Mesodermal cell (in vitro differentiated cells): ENCODE measurements at regions not wholly inside any gene's neighbourhood (a gene's known extent, or its start where the extent isn't known, plus 50 kb on each side); places are given as distances from the start of the nearest gene placed in this dataset.
"Not testable (repeated sequence)": the region's sequence is repeated elsewhere in the genome, so short reads cannot be mapped to it uniquely, and the experiment has no call there.

ENCODE experiments used
- H3K27ac ChIP-seq: 2 replicates; pipeline ENCODE4 v1.7.0; 2013; ENCODE audit warnings: mild to moderate bottlenecking, low read depth, low read length, moderate library complexity; ENCODE audit not compliant: severe bottlenecking
- H3K36me3 ChIP-seq: 2 replicates; pipeline ENCODE4 v1.7.1; 2013; ENCODE audit warnings: mild to moderate bottlenecking, low read length, moderate library complexity; ENCODE audit not compliant: control insufficient read depth, insufficient read depth
- H3K4me1 ChIP-seq: one replicate; pipeline ENCODE4 v1.7.1; 2013; ENCODE audit warnings: mild to moderate bottlenecking, low read length; ENCODE audit not compliant: insufficient read depth, control insufficient read depth, poor library complexity, severe bottlenecking
- H3K4me3 ChIP-seq: 2 replicates; pipeline ENCODE4 v1.7.0; 2013; ENCODE audit warnings: low read length, control low read depth, mild to moderate bottlenecking; ENCODE audit not compliant: insufficient read depth, poor library complexity, severe bottlenecking; ENCODE audit errors: extremely low read depth
- H3K9me3 ChIP-seq: 2 replicates; pipeline ENCODE4 v1.7.1; 2013; ENCODE audit warnings: mild to moderate bottlenecking, low read length, moderate library complexity; ENCODE audit not compliant: control insufficient read depth
- WGBS, 2 experiments: methylation state at CpG; one replicate each; pipeline ENCODE4 v1.1.5; 2013; ENCODE audit warnings: missing lambda C conversion rate in 2 of 2; ENCODE audit not compliant: insufficient coverage in 2 of 2; 5-methylcytosine and 5-hydroxymethylcytosine counted together

DNA sequence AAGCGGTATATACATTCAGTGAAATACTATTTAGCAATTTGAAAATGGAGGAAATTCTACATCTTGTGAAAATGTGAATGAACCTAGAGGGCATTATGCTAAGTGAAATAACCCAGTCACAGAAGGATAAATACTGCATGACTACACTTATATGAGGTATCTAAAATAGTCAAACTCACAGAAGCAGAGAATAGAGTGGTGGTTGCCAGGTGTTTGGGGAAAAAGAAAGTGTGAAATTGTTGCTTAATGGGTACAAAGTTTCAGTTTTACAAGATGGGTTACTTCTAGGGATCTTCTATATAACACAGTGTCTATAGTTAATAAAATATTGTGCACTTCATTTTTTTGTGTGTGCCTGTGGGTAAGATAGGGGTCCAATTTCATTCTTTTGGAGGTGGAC is 1152.0 kb downstream of the EPHA7 start:
- Histone ChIP-seq H3K27ac (no peak overlapping the region), H3K9me3 (no peaks in the 10 kb centered on the region), H3K4me3 (no peak overlapping the region), H3K4me1 (no peaks in the 10 kb centered on the region), H3K36me3 (no peaks in the 10 kb centered on the region)
- no CpG with 5 or more reads among the region's 1 CpG for WGBS, 2 experiments

DNA sequence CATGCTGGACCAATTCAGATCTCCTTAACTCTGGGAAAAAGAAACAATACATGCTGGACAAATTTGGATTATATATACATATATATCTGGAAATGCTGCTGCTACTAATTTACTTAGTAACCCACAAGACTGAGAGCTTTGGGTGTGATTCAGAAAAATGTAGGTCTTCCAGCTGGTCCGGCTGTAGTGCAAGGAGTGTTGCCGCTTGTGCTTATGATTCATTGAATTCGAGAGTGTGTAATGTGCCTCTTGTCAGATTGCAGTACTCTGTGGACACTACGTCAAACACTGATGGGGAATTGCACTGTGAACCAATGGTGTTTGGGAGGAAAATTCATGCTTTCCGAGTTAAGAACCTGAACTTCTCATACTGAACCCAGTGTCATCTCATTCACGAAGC is 1155.5 kb downstream of the EPHA7 start:
- H3K4me1 ChIP-seq: no peaks in the 10 kb centered on the region

GRCh38 chr6:92259171-92259570 is 1160.2 kb downstream of the EPHA7 start:
- no peak overlapping the region for H3K4me3 ChIP-seq
- no peak overlapping the region for H3K27ac ChIP-seq
- no peaks in the 10 kb centered on the region for H3K4me1 ChIP-seq
- H3K36me3 ChIP-seq: no peaks in the 10 kb centered on the region
- no peaks in the 10 kb centered on the region for H3K9me3 ChIP-seq
- no CpG with 5 or more reads among the region's 2 CpGs for WGBS, 2 experiments

More for the DNA sequence above, 1155.5 kb downstream of the EPHA7 start:
- Histone ChIP-seq H3K9me3 (no peaks in the 10 kb centered on the region), H3K27ac (no peak overlapping the region), H3K4me3 (no peak overlapping the region), H3K36me3 (no peaks in the 10 kb centered on the region)
- WGBS, 2 experiments: 60 to 85% methylated on average over 3 of the region's 6 CpGs

- WGBS, 2 experiments: no CpG with 5 or more reads among the region's 3 CpGs
Measured at GRCh38 chr6:92243315-92243714, 1176.0 kb downstream of the EPHA7 start.

GRCh38 chr6:92231171-92231701 is 1188.1 kb downstream of the EPHA7 start:
- WGBS, 2 experiments: no CpG with 5 or more reads among the region's 1 CpG
- Histone ChIP-seq H3K36me3 (no peaks in the 10 kb centered on the region), H3K4me3 (no peak overlapping the region), H3K27ac (no peak overlapping the region), H3K4me1 (no peaks in the 10 kb centered on the region), H3K9me3 (no peaks in the 10 kb centered on the region)

More at GRCh38 chr6:92243315-92243714, 1176.0 kb downstream of the EPHA7 start:
- no peaks in the 10 kb centered on the region for H3K4me1 ChIP-seq
- H3K9me3 ChIP-seq: no peaks in the 10 kb centered on the region
- H3K27ac ChIP-seq: no peak overlapping the region
- H3K36me3 ChIP-seq: no peaks in the 10 kb centered on the region
- H3K4me3 ChIP-seq: no peak overlapping the region

DNA sequence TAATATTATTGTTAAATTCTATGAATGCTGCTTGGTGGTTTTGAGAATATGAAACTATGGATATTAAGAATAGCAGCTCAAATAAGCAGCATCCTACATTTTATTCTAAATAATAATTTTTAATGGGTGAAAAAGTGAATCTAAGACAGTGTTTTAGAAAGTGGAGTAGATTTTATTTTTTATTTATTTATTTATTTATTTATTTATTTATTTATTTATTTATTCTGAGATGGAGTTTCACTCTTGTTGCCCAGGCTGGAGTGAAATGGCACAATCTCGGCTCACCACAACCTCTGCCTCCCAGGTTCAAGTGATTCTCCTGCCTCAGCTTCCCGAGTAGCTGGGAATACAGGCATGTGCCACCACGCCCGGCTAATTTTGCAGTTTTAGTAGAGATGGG is 1199.4 kb downstream of the EPHA7 start:
- H3K9me3 ChIP-seq: peaks cover 11% of the 10 kb centered on the region
- H3K4me3 ChIP-seq, H3K4me1 ChIP-seq, H3K36me3 ChIP-seq, H3K27ac ChIP-seq: not testable (repeated sequence)
- 100% methylated on average over 1 to 2 of the region's 4 CpGs for WGBS, 2 experiments

DNA sequence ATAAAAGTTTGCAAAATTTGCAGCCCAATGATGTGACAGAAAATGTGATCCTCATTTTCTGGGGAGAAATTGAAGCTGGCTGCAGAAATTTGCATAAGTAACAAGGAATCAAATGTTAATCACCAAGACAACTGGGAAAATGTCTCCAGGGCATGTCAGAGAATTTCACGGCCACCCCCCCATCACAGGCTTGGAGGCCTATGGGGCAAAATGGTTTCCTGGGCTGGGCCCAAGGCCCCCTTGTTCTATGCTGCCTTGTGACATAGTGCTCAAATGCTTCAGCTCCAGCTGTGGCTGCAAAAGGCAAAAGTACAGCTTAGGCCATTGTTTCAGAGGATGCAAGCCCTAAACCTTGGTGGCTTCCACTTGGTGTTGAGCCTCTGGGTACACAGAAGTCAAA is 1202.6 kb downstream of the EPHA7 start:
- 73 to 100% methylated on average over 1 of the region's 1 CpG for WGBS, 2 experiments
- Histone ChIP-seq H3K4me3 (no peak overlapping the region), H3K9me3 (peaks cover 11% of the 10 kb centered on the region), H3K27ac (no peak overlapping the region), H3K36me3 (no peaks in the 10 kb centered on the region), H3K4me1 (no peaks in the 10 kb centered on the region)

GRCh38 chr6:92201618-92202017 is 1217.7 kb downstream of the EPHA7 start:
- Histone ChIP-seq H3K36me3 (no peaks in the 10 kb centered on the region), H3K4me1 (no peaks in the 10 kb centered on the region), H3K27ac (no peak overlapping the region), H3K4me3 (no peak overlapping the region), H3K9me3 (no peaks in the 10 kb centered on the region)

GRCh38 chr6:92196325-92196724 is 1223.0 kb downstream of the EPHA7 start:
- H3K36me3 ChIP-seq: no peaks in the 10 kb centered on the region
- no peaks in the 10 kb centered on the region for H3K9me3 ChIP-seq
- no peaks in the 10 kb centered on the region for H3K4me1 ChIP-seq
- H3K27ac ChIP-seq: no peak overlapping the region
- 58% methylated on average over 2 of the region's 2 CpGs; no CpG with 5 or more reads in 1 of the 2 experiments for WGBS, 2 experiments
- no peak overlapping the region for H3K4me3 ChIP-seq

GRCh38 chr6:92195796-92196195 is 1223.6 kb downstream of the EPHA7 start:
- Histone ChIP-seq H3K9me3 (no peaks in the 10 kb centered on the region), H3K4me1 (no peaks in the 10 kb centered on the region), H3K4me3 (no peak overlapping the region), H3K27ac (no peak overlapping the region), H3K36me3 (no peaks in the 10 kb centered on the region)
- 83 to 93% methylated on average over 1 to 3 of the region's 5 CpGs for WGBS, 2 experiments

GRCh38 chr6:92188016-92188415 is 1231.3 kb downstream of the EPHA7 start:
- Histone ChIP-seq H3K4me3 (no peak overlapping the region), H3K36me3 (no peaks in the 10 kb centered on the region), H3K9me3 (no peaks in the 10 kb centered on the region), H3K4me1 (no peaks in the 10 kb centered on the region), H3K27ac (no peak overlapping the region)
- 100% methylated on average over 1 of the region's 1 CpG for WGBS, 2 experiments
